Hepatocyte (in vitro differentiated cells): ENCODE measurements at regions not wholly inside any gene's neighbourhood (a gene's known extent, or its start where the extent isn't known, plus 50 kb on each side); places are given as distances from the start of the nearest gene placed in this dataset.

Experiments
- DNase-seq: peaks from one replicate; pipeline ENCODE4 v3.0.0-alpha.2; 2016; ENCODE audit warnings: low spot score
- H2AFZ ChIP-seq: fragments of 200-600 bp; sonication (generic); 2 replicates; pipeline ENCODE4 v1.6.0; 2016; ENCODE audit warnings: antibody characterized with exemption, mild to moderate bottlenecking
- H3K27ac ChIP-seq: fragments of 200-600 bp; sonication (generic); 2 replicates; pipeline ENCODE4 v1.5.1; 2016; ENCODE audit warnings: mild to moderate bottlenecking
- H3K27me3 ChIP-seq: fragments of 200-600 bp; sonication (generic); 2 replicates; pipeline ENCODE4 v1.6.1; 2016
- H3K36me3 ChIP-seq: fragments of 200-600 bp; sonication (generic); replicated peaks from 2 replicates; pipeline ENCODE4 v1.5.1; 2016; ENCODE audit warnings: low read depth; ENCODE audit not compliant: insufficient read depth
- H3K4me1 ChIP-seq: fragments of 200-600 bp; sonication (generic); 2 replicates; pipeline ENCODE4 v1.5.1; 2016; ENCODE audit warnings: mild to moderate bottlenecking, moderate library complexity; ENCODE audit not compliant: insufficient read depth
- H3K4me2 ChIP-seq: fragments of 200-600 bp; sonication (generic); 2 replicates; pipeline ENCODE4 v1.6.0; 2016
- H3K4me3 ChIP-seq: fragments of 200-600 bp; sonication (generic); 2 replicates; pipeline ENCODE4 v1.5.1; 2016; ENCODE audit warnings: mild to moderate bottlenecking
- H3K79me2 ChIP-seq: fragments of 200-600 bp; sonication (generic); 2 replicates; pipeline ENCODE4 v1.6.0; 2017; ENCODE audit warnings: mild to moderate bottlenecking
- H3K9me2 ChIP-seq: fragments of 200-600 bp; sonication (generic); replicated peaks from 2 replicates; pipeline ENCODE4 v1.6.0; 2017; ENCODE audit warnings: mild to moderate bottlenecking; ENCODE audit not compliant: insufficient read depth
- H3K9me3 ChIP-seq: fragments of 200-600 bp; sonication (generic); 2 replicates; pipeline ENCODE4 v1.5.1; 2016; ENCODE audit warnings: low read depth, mild to moderate bottlenecking
- H4K20me1 ChIP-seq: fragments of 200-600 bp; sonication (generic); 2 replicates; pipeline ENCODE4 v1.6.0; 2016; ENCODE audit warnings: mild to moderate bottlenecking; ENCODE audit not compliant: insufficient read depth, poor library complexity, severe bottlenecking
- EZH2 ChIP-seq: fragments of 200-600 bp; sonication (generic); IDR thresholded peaks from 2 replicates; pipeline ENCODE4 v1.6.1; 2016; ENCODE audit warnings: antibody characterized with exemption, mild to moderate bottlenecking, borderline replicate concordance
- EZH2phosphoT487 ChIP-seq: fragments of 200-600 bp; sonication (generic); IDR thresholded peaks from one replicate; pipeline ENCODE4 v1.6.1; 2018; ENCODE audit warnings: antibody characterized with exemption, mild to moderate bottlenecking, low read depth, moderate library complexity; ENCODE audit not compliant: unreplicated experiment, severe bottlenecking
- WGBS: methylation state at CpG from one replicate; pipeline ENCODE4 v1.1.6; 2016; ENCODE audit warnings: low lambda C conversion rate; ENCODE audit errors: missing lambda C conversion rate; 5-methylcytosine and 5-hydroxymethylcytosine counted together
- TF ChIP-seq, protein P1 (sequence below): fragments of 200-600 bp; sonication (generic); IDR thresholded peaks from 2 replicates; pipeline ENCODE4 v1.5.1; 2016; ENCODE audit warnings: antibody characterized with exemption, mild to moderate bottlenecking; ENCODE audit not compliant: poor library complexity

DNA sequence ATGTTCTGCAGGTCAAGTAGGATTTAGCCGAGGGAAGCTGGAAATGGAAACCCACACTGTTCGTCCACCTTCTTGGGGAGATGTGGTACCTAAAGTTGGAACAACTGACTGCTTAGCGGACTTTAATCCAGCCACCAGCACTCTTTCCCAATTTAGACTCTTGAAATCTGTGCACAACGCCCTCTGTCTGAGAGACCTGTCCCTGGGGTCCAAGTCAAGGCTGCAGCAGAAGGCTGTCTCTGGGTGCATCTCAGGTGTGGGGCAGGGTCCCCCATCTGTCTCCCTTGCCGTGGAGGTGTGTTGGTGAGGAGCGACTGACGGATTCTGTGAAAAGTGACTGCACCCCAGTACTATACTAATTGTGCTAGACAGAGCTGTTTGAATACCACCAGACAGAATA is 168.2 kb upstream of the CADM1 start:
- 92% methylated on average over 7 of the region's 7 CpGs for WGBS
- TF ChIP-seq, protein P1, sequence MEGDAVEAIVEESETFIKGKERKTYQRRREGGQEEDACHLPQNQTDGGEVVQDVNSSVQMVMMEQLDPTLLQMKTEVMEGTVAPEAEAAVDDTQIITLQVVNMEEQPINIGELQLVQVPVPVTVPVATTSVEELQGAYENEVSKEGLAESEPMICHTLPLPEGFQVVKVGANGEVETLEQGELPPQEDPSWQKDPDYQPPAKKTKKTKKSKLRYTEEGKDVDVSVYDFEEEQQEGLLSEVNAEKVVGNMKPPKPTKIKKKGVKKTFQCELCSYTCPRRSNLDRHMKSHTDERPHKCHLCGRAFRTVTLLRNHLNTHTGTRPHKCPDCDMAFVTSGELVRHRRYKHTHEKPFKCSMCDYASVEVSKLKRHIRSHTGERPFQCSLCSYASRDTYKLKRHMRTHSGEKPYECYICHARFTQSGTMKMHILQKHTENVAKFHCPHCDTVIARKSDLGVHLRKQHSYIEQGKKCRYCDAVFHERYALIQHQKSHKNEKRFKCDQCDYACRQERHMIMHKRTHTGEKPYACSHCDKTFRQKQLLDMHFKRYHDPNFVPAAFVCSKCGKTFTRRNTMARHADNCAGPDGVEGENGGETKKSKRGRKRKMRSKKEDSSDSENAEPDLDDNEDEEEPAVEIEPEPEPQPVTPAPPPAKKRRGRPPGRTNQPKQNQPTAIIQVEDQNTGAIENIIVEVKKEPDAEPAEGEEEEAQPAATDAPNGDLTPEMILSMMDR = no peak
- TF ChIP-seq EZH2phosphoT487 (no peak), EZH2 (no peak)

DNA sequence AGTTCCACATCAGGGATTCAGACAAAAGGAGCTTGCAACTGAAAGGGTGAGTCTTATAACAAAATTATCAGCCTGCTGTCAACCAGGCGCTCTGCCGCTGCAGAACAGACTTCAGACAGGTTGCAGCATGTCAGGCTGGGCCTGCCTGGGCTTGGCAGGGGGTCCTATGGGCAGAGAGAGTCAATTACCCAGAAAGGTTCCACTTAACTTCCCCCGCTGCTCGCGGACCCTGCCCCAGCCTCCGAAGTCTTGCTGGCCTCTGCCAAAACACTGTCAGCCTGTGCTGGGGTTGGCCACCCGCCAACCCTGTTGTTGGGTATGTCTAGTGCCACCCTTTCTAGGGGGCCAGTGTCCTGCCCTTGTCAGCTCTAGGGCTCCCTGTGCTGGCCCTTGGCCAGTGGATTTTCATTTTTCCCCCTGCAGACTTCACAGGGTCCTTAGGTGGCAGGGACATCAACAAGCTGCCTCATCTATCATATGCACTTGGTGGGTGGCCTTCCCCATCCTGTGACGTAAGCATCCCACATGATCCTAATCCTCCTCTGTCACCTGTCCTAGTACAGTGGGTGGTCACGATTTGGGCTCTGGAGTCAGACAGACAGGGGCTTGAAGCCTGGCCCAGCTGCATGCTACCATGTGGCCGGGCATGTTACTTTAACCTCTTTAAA is 166.5 kb upstream of the CADM1 start:
- Histone ChIP-seq H2AFZ (no peak overlapping the region), H3K4me2 (no peak overlapping the region), H3K79me2 (no peaks in the 10 kb centered on the region), H3K4me3 (no peak overlapping the region), H3K27ac (no peak overlapping the region), H4K20me1 (no peaks in the 10 kb centered on the region), H3K4me1 (no peaks in the 10 kb centered on the region), H3K9me3 (no peaks in the 10 kb centered on the region), H3K9me2 (no peaks in the 10 kb centered on the region), H3K27me3 (no peaks in the 10 kb centered on the region), H3K36me3 (no peaks in the 10 kb centered on the region)
- WGBS = 83% methylated on average over 10 of the region's 10 CpGs
- TF ChIP-seq, protein P1 = no peak
- TF ChIP-seq EZH2phosphoT487 = no peak
- TF ChIP-seq EZH2 = no peak
- no peak for DNase-seq

More for the DNA sequence above, 168.2 kb upstream of the CADM1 start:
- no peak overlapping the region for H3K27ac ChIP-seq
- H3K27me3 ChIP-seq = no peaks in the 10 kb centered on the region
- H3K4me3 ChIP-seq = no peak overlapping the region
- no peaks in the 10 kb centered on the region for H3K9me3 ChIP-seq
- no peaks in the 10 kb centered on the region for H3K9me2 ChIP-seq
- H3K79me2 ChIP-seq = no peaks in the 10 kb centered on the region
- DNase-seq = no peak
- no peaks in the 10 kb centered on the region for H4K20me1 ChIP-seq
- no peaks in the 10 kb centered on the region for H3K36me3 ChIP-seq
- no peak overlapping the region for H2AFZ ChIP-seq
- no peak overlapping the region for H3K4me2 ChIP-seq
- no peaks in the 10 kb centered on the region for H3K4me1 ChIP-seq

DNA sequence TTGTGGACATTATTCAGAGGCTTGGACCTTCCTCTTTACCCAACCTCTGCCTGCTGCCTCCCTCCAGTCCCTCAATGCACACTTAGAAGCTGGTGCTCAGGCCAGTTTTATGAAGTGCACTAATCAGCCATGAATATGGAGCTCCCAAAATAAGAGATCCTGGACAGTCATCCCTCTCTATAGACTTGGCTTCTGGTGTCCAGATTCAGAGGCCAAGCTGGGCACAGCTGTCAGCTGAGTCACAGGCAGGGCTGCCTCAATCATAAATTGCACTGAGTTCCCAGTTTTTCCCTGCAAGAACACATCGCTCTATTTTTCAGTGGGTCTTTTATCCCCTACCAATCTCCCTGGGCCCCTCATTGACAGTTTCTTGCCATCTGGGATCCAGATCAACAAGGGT is 161.7 kb upstream of the CADM1 start:
- no peaks in the 10 kb centered on the region for H4K20me1 ChIP-seq
- no peak overlapping the region for H3K4me2 ChIP-seq
- H3K9me2 ChIP-seq = no peaks in the 10 kb centered on the region
- no peak overlapping the region for H2AFZ ChIP-seq
- TF ChIP-seq, protein P1 = no peak
- TF ChIP-seq EZH2phosphoT487 = no peak
- no peak for TF ChIP-seq EZH2
- H3K4me1 ChIP-seq = no peaks in the 10 kb centered on the region
- DNase-seq = no peak
- peaks cover 7% of the 10 kb centered on the region for H3K27me3 ChIP-seq
- H3K4me3 ChIP-seq = no peak overlapping the region
- H3K27ac ChIP-seq = no peak overlapping the region
- no peaks in the 10 kb centered on the region for H3K36me3 ChIP-seq
- WGBS = 100% methylated on average over 1 of the region's 1 CpG
- H3K9me3 ChIP-seq = no peaks in the 10 kb centered on the region
- no peaks in the 10 kb centered on the region for H3K79me2 ChIP-seq

GRCh38 chr11:115665175-115665821 is 161.1 kb upstream of the CADM1 start:
- H4K20me1 ChIP-seq = no peaks in the 10 kb centered on the region
- no peak for DNase-seq
- no peaks in the 10 kb centered on the region for H3K9me3 ChIP-seq
- H3K36me3 ChIP-seq = no peaks in the 10 kb centered on the region
- H3K4me3 ChIP-seq = no peak overlapping the region
- H3K4me1 ChIP-seq = peaks cover 2% of the 10 kb centered on the region
- H3K27me3 ChIP-seq = peaks cover 14% of the 10 kb centered on the region
- no peak for TF ChIP-seq EZH2phosphoT487
- no peak for TF ChIP-seq EZH2
- TF ChIP-seq, protein P1 = no peak
- no peaks in the 10 kb centered on the region for H3K9me2 ChIP-seq
- H3K4me2 ChIP-seq = no peak overlapping the region
- 88% methylated on average over 15 of the region's 15 CpGs for WGBS
- H2AFZ ChIP-seq = no peak overlapping the region
- H3K27ac ChIP-seq = no peak overlapping the region
- no peaks in the 10 kb centered on the region for H3K79me2 ChIP-seq
